HUES48 (cell line): ENCODE measurements at regions not wholly inside any gene's neighbourhood (a gene's known extent, or its start where the extent isn't known, plus 50 kb on each side); places are given as distances from the start of the nearest gene placed in this dataset.
A peak's percentile ranks its signal among the peaks of the same experiment; 100 is the strongest.

ENCODE experiments used
- H3K27ac ChIP-seq: one replicate; pipeline ENCODE4 v1.7.0; 2013; ENCODE audit warnings: low read depth, low read length, inconsistent platforms
- H3K27me3 ChIP-seq: 2 replicates; pipeline ENCODE4 v1.6.1; 2013; ENCODE audit warnings: mild to moderate bottlenecking, low read length; ENCODE audit not compliant: control insufficient read depth, insufficient read depth
- H3K36me3 ChIP-seq: 2 replicates; pipeline ENCODE4 v1.6.1; 2013; ENCODE audit warnings: low read length; ENCODE audit not compliant: control insufficient read depth, insufficient read depth
- H3K4me1 ChIP-seq: 2 replicates; pipeline ENCODE4 v1.6.1; 2013; ENCODE audit warnings: mild to moderate bottlenecking, low read length; ENCODE audit not compliant: control insufficient read depth, insufficient read depth
- H3K4me3 ChIP-seq: 2 replicates; pipeline ENCODE4 v1.5.1; 2013; ENCODE audit warnings: mild to moderate bottlenecking, low read depth, low read length
- H3K9ac ChIP-seq: 2 replicates; pipeline ENCODE4 v1.6.1; 2013; ENCODE audit warnings: mild to moderate bottlenecking, low read depth, low read length, moderate library complexity
- H3K9me3 ChIP-seq: 2 replicates; pipeline ENCODE4 v1.6.1; 2013; ENCODE audit warnings: low read length; ENCODE audit not compliant: control insufficient read depth, insufficient read depth

DNA sequence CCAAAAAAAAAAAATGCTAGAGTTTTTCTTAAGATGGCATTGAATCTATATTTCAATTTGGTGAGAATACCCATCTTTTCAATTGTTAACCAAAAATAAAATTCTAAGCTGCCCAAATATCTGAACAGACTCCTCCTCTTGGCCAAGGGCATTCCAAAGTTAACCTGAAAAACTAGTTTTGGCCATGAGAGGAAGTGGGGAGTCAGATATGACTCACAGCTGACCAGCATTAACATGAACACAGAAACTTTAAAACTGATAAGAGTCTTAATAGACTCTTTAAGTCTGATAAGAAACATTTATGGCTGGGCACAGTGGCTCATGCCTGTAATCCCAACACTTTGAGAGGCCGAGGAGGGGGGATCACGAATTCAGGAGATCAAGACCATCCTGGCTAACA is 171.3 kb downstream of the FAXC start:
- no peaks in the 10 kb centered on the region for H3K27me3 ChIP-seq
- H3K4me1 ChIP-seq: no peaks in the 10 kb centered on the region
- no peak overlapping the region for H3K27ac ChIP-seq
- peaks cover 31% of the 10 kb centered on the region for H3K9me3 ChIP-seq
- no peaks in the 10 kb centered on the region for H3K36me3 ChIP-seq
- no peak overlapping the region for H3K9ac ChIP-seq
- H3K4me3 ChIP-seq: no peak overlapping the region

- Histone ChIP-seq H3K9ac (no peak overlapping the region), H3K4me3 (no peak overlapping the region), H3K27me3 (no peaks in the 10 kb centered on the region), H3K36me3 (no peaks in the 10 kb centered on the region), H3K9me3 (peaks cover 31% of the 10 kb centered on the region), H3K4me1 (no peaks in the 10 kb centered on the region), H3K27ac (no peak overlapping the region)
Observed at GRCh38 chr6:99177736-99178135, 171.7 kb downstream of the FAXC start.

GRCh38 chr6:99165838-99166237 is 183.6 kb downstream of the FAXC start:
- no peak overlapping the region for H3K9ac ChIP-seq
- no peaks in the 10 kb centered on the region for H3K27me3 ChIP-seq
- H3K27ac ChIP-seq: no peak overlapping the region
- no peaks in the 10 kb centered on the region for H3K9me3 ChIP-seq
- no peaks in the 10 kb centered on the region for H3K36me3 ChIP-seq
- H3K4me1 ChIP-seq: no peaks in the 10 kb centered on the region
- no peak overlapping the region for H3K4me3 ChIP-seq

GRCh38 chr6:99152347-99152643 is 197.2 kb downstream of the FAXC start:
- Histone ChIP-seq H3K27me3 (no peaks in the 10 kb centered on the region), H3K36me3 (no peaks in the 10 kb centered on the region), H3K4me1 (peaks cover 3% of the 10 kb centered on the region), H3K4me3 (no peak overlapping the region), H3K27ac (no peak overlapping the region), H3K9ac (no peak overlapping the region), H3K9me3 (no peaks in the 10 kb centered on the region)

DNA sequence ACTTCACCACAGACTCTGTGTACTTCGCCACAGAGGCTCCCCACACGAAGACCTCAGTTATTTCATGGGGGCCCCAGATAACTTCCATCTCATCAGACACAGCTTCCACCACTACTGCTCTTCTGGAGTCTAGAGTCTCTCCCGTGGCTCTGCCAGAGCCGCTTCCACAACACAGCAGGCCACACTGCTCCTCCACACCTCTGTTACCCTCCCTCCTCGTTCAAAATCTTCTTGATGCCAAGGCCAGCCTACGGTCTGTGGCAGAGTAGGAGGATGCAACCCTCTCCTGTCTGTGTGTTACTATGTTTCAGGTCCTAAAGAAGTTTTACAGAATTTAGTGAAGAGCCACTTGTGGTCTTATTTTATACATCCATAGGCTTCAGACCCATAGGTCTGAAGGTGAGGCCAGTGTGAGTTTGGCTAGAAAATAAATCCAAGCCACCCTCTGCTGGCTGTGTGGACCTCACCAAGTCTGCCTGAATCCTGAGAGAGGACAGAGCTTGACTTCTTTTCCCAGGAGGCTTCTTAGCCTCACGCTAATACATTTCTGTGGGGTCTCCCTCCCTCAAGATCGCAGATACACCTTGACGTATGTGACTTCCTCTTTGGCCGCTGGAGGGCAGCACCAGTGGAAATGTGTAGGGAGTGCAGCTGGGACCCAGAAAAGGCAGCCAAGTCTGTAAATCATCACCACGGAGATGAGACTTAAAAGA is 197.7 kb downstream of the FAXC start:
- Histone ChIP-seq H3K4me3 (no peak overlapping the region), H3K9me3 (no peaks in the 10 kb centered on the region), H3K9ac (no peak overlapping the region), H3K4me1 (peaks cover 3% of the 10 kb centered on the region), H3K27me3 (no peaks in the 10 kb centered on the region), H3K27ac (no peak overlapping the region), H3K36me3 (no peaks in the 10 kb centered on the region)

GRCh38 chr6:99148761-99149160 is 200.7 kb downstream of the FAXC start:
- Histone ChIP-seq H3K36me3 (no peaks in the 10 kb centered on the region), H3K4me1 (peaks cover 3% of the 10 kb centered on the region), H3K27ac (no peak overlapping the region), H3K4me3 (no peak overlapping the region), H3K9ac (no peak overlapping the region), H3K27me3 (no peaks in the 10 kb centered on the region), H3K9me3 (no peaks in the 10 kb centered on the region)

- no peaks in the 10 kb centered on the region for H3K27me3 ChIP-seq
- H3K4me3 ChIP-seq: no peak overlapping the region
- H3K9me3 ChIP-seq: no peaks in the 10 kb centered on the region
- H3K36me3 ChIP-seq: no peaks in the 10 kb centered on the region
- peak overlapping the region; percentile 2 for H3K27ac ChIP-seq
- H3K9ac ChIP-seq: no peak overlapping the region
- H3K4me1 ChIP-seq: peaks cover 3% of the 10 kb centered on the region
Observed at GRCh38 chr6:99148111-99148510, 200.4 kb upstream of the FBXL4 start.

- Histone ChIP-seq H3K9ac (no peak overlapping the region), H3K9me3 (no peaks in the 10 kb centered on the region), H3K27me3 (no peaks in the 10 kb centered on the region), H3K36me3 (no peaks in the 10 kb centered on the region), H3K4me3 (no peak overlapping the region), H3K27ac (no peak overlapping the region), H3K4me1 (peaks cover 3% of the 10 kb centered on the region)
Observed at GRCh38 chr6:99147206-99147605, 199.5 kb upstream of the FBXL4 start.

GRCh38 chr6:99146711-99147110 is 199.0 kb upstream of the FBXL4 start:
- H3K4me1 ChIP-seq: peaks cover 3% of the 10 kb centered on the region
- no peak overlapping the region for H3K9ac ChIP-seq
- no peaks in the 10 kb centered on the region for H3K36me3 ChIP-seq
- H3K4me3 ChIP-seq: no peak overlapping the region
- no peaks in the 10 kb centered on the region for H3K27me3 ChIP-seq
- H3K27ac ChIP-seq: no peak overlapping the region
- no peaks in the 10 kb centered on the region for H3K9me3 ChIP-seq

GRCh38 chr6:99145738-99146137 is 198.0 kb upstream of the FBXL4 start:
- no peaks in the 10 kb centered on the region for H3K9me3 ChIP-seq

DNA sequence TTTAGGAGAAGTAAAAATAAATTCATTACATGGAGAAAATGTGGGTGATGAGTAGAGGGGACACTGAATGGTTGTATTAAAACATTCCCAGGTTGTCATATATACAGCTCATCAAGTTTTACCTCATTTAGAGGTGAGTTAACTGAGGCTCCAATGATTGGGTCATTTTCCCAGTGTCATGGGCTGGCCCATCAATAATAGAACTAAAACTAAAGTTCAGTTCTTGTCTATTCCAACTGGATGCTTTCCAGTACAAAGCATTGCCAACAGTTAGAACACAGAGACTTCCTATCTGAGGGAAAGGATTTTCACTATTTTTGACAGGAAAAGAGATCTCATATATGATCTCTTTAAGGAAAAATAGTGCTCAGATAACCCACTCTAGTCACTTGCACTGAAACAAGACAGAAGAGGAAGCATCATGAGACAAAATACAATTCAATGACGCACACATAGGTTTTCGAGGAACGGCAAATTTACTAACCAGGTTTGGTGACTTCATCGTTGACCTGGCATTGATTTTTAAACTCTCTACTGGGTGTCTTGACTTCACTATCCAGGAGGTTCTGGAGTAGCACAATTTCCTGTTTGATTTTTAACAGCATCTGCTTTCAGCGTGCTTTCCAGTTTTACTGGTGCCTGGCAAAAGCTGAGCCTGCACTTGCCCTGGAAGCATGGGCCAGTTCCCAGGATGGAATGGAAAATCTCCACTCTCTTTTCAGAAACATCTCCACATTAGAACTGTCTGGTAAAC is 195.5 kb upstream of the FBXL4 start:
- H3K9ac ChIP-seq: no peak overlapping the region
- no peak overlapping the region for H3K4me3 ChIP-seq
- H3K9me3 ChIP-seq: no peaks in the 10 kb centered on the region
- no peaks in the 10 kb centered on the region for H3K27me3 ChIP-seq
- no peaks in the 10 kb centered on the region for H3K36me3 ChIP-seq
- H3K27ac ChIP-seq: no peak overlapping the region
- H3K4me1 ChIP-seq: peaks cover 2% of the 10 kb centered on the region

More at GRCh38 chr6:99145738-99146137, 198.0 kb upstream of the FBXL4 start:
- H3K4me3 ChIP-seq: no peak overlapping the region
- no peak overlapping the region for H3K27ac ChIP-seq
- peaks cover 3% of the 10 kb centered on the region for H3K4me1 ChIP-seq
- H3K36me3 ChIP-seq: no peaks in the 10 kb centered on the region
- H3K27me3 ChIP-seq: no peaks in the 10 kb centered on the region
- H3K9ac ChIP-seq: no peak overlapping the region
